Liver (tissue), 7 donors: ENCODE measurements at regions not wholly inside any gene's neighbourhood (a gene's known extent, or its start where the extent isn't known, plus 50 kb on each side); places are given as distances from the start of the nearest gene placed in this dataset.

Source experiments
- DNase-seq: peaks from one replicate; pipeline ENCODE4 v3.0.0-alpha.2; 2017; ENCODE audit warnings: low spot score
- H3K27ac ChIP-seq, 2 donors: one replicate each; pipeline ENCODE4 v1.7.0; 2013; ENCODE audit warnings: inconsistent platforms in 2 of 2, low read length in 2 of 2, control low read depth in 1 of 2, low read depth in 1 of 2, mild to moderate bottlenecking in 1 of 2
- H3K27me3 ChIP-seq, 4 donors: one replicate each; pipeline versions ENCODE4 v1.6.1 to v1.7.0; 2013; ENCODE audit warnings: low read length in 3 of 4, inconsistent platforms in 1 of 4, mild to moderate bottlenecking in 1 of 4, moderate library complexity in 1 of 4; ENCODE audit not compliant: control insufficient read depth in 4 of 4, insufficient read depth in 4 of 4
- H3K36me3 ChIP-seq, 4 donors: one replicate each; pipeline versions ENCODE4 v1.6.1 to v1.7.0; 2013; ENCODE audit warnings: low read length in 3 of 4, mild to moderate bottlenecking in 3 of 4, low read depth in 1 of 4, moderate library complexity in 1 of 4; ENCODE audit not compliant: control insufficient read depth in 4 of 4, insufficient read depth in 3 of 4
- H3K4me1 ChIP-seq, 4 donors: one replicate each; pipeline versions ENCODE4 v1.6.1 to v1.7.0; 2013; ENCODE audit warnings: low read length in 3 of 4, mild to moderate bottlenecking in 3 of 4, moderate library complexity in 1 of 4; ENCODE audit not compliant: control insufficient read depth in 4 of 4, insufficient read depth in 4 of 4
- H3K4me3 ChIP-seq, 3 donors: one replicate each; pipeline versions ENCODE4 v1.6.1 to v1.7.0; 2013; ENCODE audit warnings: low read length in 3 of 3, control low read depth in 1 of 3, low read depth in 1 of 3, mild to moderate bottlenecking in 1 of 3
- H3K9ac ChIP-seq, 2 donors: one replicate each; pipeline ENCODE4 v1.7.0; 2013; ENCODE audit warnings: low read length in 2 of 2, mild to moderate bottlenecking in 2 of 2, moderate library complexity in 2 of 2, control low read depth in 1 of 2, low read depth in 1 of 2
- H3K9me3 ChIP-seq, 4 donors: one replicate each; pipeline versions ENCODE4 v1.6.1 to v1.7.0; 2013; ENCODE audit warnings: low read length in 3 of 4; ENCODE audit not compliant: control insufficient read depth in 4 of 4
- EGR1 ChIP-seq, 2 donors: IDR thresholded peaks; 2 replicates each; pipeline ENCODE4 v1.6.1; 2016 to 2018; ENCODE audit warnings: antibody characterized with exemption in 2 of 2, low read depth in 2 of 2
- FOXA1 ChIP-seq: IDR thresholded peaks from 2 replicates; pipeline ENCODE4 v1.6.1; 2016; ENCODE audit warnings: antibody characterized with exemption
- FOXA2 ChIP-seq: IDR thresholded peaks from 2 replicates; pipeline ENCODE4 v1.6.1; 2016; ENCODE audit warnings: antibody characterized with exemption
- GABPA ChIP-seq, 2 donors: IDR thresholded peaks in 1 of 2; conservative IDR thresholded peaks in 1 of 2; 2 replicates each; pipeline ENCODE4 v1.6.1; 2016; ENCODE audit warnings: antibody characterized with exemption in 2 of 2, mild to moderate bottlenecking in 1 of 2, moderate library complexity in 1 of 2
- HNF4A ChIP-seq, 2 donors: conservative IDR thresholded peaks; 2 replicates each; pipeline ENCODE4 v1.6.1; 2016; ENCODE audit warnings: antibody characterized with exemption in 2 of 2, mild to moderate bottlenecking in 2 of 2
- HNF4G ChIP-seq: IDR thresholded peaks from 2 replicates; pipeline ENCODE4 v1.6.1; 2016; ENCODE audit warnings: antibody characterized with exemption
- MAX ChIP-seq: IDR thresholded peaks from 2 replicates; pipeline ENCODE4 v1.6.1; 2016; ENCODE audit warnings: antibody characterized with exemption
- NR2F2 ChIP-seq: IDR thresholded peaks from 2 replicates; pipeline ENCODE4 v1.6.1; 2016; ENCODE audit warnings: antibody characterized with exemption
- REST ChIP-seq: IDR thresholded peaks from 2 replicates; pipeline ENCODE4 v1.6.1; 2016; ENCODE audit warnings: antibody characterized with exemption, mild to moderate bottlenecking
- RXRA ChIP-seq, 2 donors: IDR thresholded peaks; 2 replicates each; pipeline ENCODE4 v1.6.1; 2017 to 2018; ENCODE audit warnings: antibody characterized with exemption in 2 of 2, mild to moderate bottlenecking in 1 of 2
- SP1 ChIP-seq: IDR thresholded peaks from 2 replicates; pipeline ENCODE4 v1.6.1; 2018; ENCODE audit warnings: antibody characterized with exemption, mild to moderate bottlenecking
- TAF1 ChIP-seq: conservative IDR thresholded peaks from 2 replicates; pipeline ENCODE4 v1.6.1; 2016; ENCODE audit warnings: antibody characterized with exemption, mild to moderate bottlenecking
- YY1 ChIP-seq: IDR thresholded peaks from 2 replicates; pipeline ENCODE4 v1.6.1; 2016; ENCODE audit warnings: antibody characterized with exemption, mild to moderate bottlenecking
- ZBTB33 ChIP-seq: IDR thresholded peaks from 2 replicates; pipeline ENCODE4 v1.6.1; 2016; ENCODE audit warnings: antibody characterized with exemption
- WGBS: extraction: QIAGEN DNeasy Blood & Tissue Kit; methylation state at CpG from one replicate; pipeline ENCODE4 v1.1.7; 2013; 5-methylcytosine and 5-hydroxymethylcytosine counted together
- TF ChIP-seq, protein P1 (sequence below): IDR thresholded peaks from 2 replicates; pipeline ENCODE4 v1.6.1; 2016; ENCODE audit warnings: antibody characterized with exemption
- donor health status: healthy.
- donor health status: healthy.
- donor health status: healthy.
- donor health status: healthy.

DNA sequence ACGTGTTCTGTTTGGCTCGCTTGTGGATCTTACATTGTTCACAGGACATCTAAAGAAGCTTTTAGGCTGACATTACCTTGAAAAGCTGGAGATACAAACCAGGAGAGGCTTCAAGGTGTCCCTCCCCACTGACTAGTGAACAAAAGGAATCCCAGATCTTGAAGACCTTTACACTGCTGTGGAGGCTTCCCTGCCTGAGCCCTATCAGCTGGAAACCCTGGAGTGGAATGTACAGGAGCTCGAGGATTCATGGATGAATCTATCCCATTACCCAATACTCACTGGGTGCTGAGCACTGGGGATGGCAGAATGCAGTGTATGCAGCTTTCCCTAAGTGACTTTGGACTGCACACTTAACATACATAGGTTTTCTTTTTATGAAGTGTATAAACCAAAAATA, 82.3 kb upstream of the MFGE8 start:
- Histone ChIP-seq H3K27ac (no peak overlapping the region), H3K9ac (no peak overlapping the region), H3K9me3 (no peaks in the 10 kb centered on the region), H3K4me3 (no peak overlapping the region), H3K4me1 (no peaks in the 10 kb centered on the region), H3K36me3 (no peaks in the 10 kb centered on the region), H3K27me3 (no peaks in the 10 kb centered on the region)
- no peak for DNase-seq
- 57% methylated on average over 3 of the region's 3 CpGs for WGBS
- TF ChIP-seq GABPA (IDR thresholded peaks at IDR 0.05 in 1 of 2, conservative IDR thresholded peaks at IDR 0.05 in 1 of 2) (no peak), MAX (no peak), SP1 (no peak), ZBTB33 (no peak)

GRCh38 chr15:88997531-88997930, 84.4 kb upstream of the MFGE8 start:
- Histone ChIP-seq H3K4me3 (no peak overlapping the region), H3K9ac (no peak overlapping the region), H3K9me3 (no peaks in the 10 kb centered on the region), H3K36me3 (no peaks in the 10 kb centered on the region), H3K27ac (no peak overlapping the region), H3K4me1 (no peaks in the 10 kb centered on the region), H3K27me3 (no peaks in the 10 kb centered on the region)
- TF ChIP-seq SP1 (no peak), NR2F2 (no peak), YY1 (no peak), HNF4G (no peak), FOXA1 (no peak), HNF4A (conservative IDR thresholded peaks at IDR 0.05) (no peak), RXRA (IDR thresholded peaks at IDR 0.05) (no peak), REST (no peak), MAX (no peak), TAF1 (no peak), EGR1 (IDR thresholded peaks at IDR 0.05; ENCODE audit: low read depth in 2 of 2) (no peak), FOXA2 (no peak)
- TF ChIP-seq, protein P1, sequence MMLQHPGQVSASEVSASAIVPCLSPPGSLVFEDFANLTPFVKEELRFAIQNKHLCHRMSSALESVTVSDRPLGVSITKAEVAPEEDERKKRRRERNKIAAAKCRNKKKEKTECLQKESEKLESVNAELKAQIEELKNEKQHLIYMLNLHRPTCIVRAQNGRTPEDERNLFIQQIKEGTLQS: no peak
- 83% methylated on average over 3 of the region's 3 CpGs for WGBS
- DNase-seq: no peak
